Stomach smooth muscle (tissue), 2 donors: ENCODE measurements at regions not wholly inside any gene's neighbourhood (a gene's known extent, or its start where the extent isn't known, plus 50 kb on each side); places are given as distances from the start of the nearest gene placed in this dataset.

Experiments
- H3K27ac ChIP-seq: one replicate; pipeline ENCODE4 v1.7.0; 2013; ENCODE audit warnings: mild to moderate bottlenecking, low read length, inconsistent platforms
- H3K27me3 ChIP-seq, 2 donors: one replicate each; pipeline ENCODE4 v1.7.0; 2013; ENCODE audit warnings: low read length in 2 of 2; ENCODE audit not compliant: insufficient read depth in 2 of 2, control insufficient read depth in 1 of 2
- H3K36me3 ChIP-seq, 2 donors: one replicate each; pipeline ENCODE4 v1.7.0; 2013; ENCODE audit warnings: low read length in 2 of 2; ENCODE audit not compliant: control insufficient read depth in 2 of 2, insufficient read depth in 2 of 2
- H3K4me1 ChIP-seq: one replicate; pipeline ENCODE4 v1.7.0; 2013; ENCODE audit warnings: low read length; ENCODE audit not compliant: control insufficient read depth, insufficient read depth
- H3K4me3 ChIP-seq, 2 donors: one replicate each; pipeline ENCODE4 v1.7.0; 2013; ENCODE audit warnings: low read length in 2 of 2
- H3K9ac ChIP-seq, 2 donors: one replicate each; pipeline ENCODE4 v1.7.0; 2013; ENCODE audit warnings: low read length in 2 of 2, mild to moderate bottlenecking in 1 of 2
- H3K9me3 ChIP-seq, 2 donors: one replicate each; pipeline ENCODE4 v1.7.0; 2013; ENCODE audit warnings: low read length in 2 of 2; ENCODE audit not compliant: control insufficient read depth in 2 of 2
- donor health status: healthy.
- donor health status: Pancreatic carcinoma.

DNA sequence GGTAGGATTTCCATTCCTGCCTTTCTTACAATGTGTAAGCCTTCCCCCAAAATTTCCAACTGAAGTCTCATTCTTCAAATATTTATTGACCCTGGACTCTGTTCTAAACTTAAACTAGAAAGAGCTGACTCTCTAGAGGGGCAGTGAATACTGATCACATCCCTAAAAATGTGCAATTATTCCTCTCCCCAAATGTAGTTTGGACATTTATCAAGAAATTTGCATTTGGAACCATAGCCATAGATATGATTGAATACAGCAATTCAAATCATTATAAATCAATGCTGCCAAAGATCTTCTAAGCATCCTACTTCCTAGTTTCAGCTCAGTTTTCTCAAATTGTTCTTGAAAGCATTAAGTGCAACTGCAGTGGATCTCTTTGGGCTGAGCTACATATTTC lies 525.7 kb downstream of the RAB28 start:
- H3K36me3 ChIP-seq, result no peaks in the 10 kb centered on the region
- H3K27ac ChIP-seq, result no peak overlapping the region
- no peaks in the 10 kb centered on the region for H3K9me3 ChIP-seq
- no peak overlapping the region for H3K9ac ChIP-seq
- no peaks in the 10 kb centered on the region for H3K4me1 ChIP-seq
- no peak overlapping the region for H3K4me3 ChIP-seq
- H3K27me3 ChIP-seq, result no peaks in the 10 kb centered on the region

DNA sequence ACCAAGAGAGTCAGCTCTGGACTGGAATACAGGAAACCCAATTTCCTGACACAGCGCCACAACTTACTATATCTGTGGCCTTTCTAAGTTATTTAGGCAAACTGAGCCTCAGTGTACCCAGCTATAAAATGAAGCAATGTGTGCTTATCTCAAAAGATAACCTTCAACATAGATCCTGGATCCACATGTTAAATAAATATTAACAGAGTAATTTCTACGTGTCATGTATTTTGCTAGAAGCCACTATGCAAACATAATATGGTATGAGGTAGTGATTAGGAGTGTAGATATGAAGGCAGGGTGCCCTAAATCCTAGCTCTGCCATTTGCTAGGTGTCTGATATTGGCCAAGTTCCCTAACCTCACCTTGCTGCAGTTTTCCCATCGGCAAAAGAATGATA lies 527.0 kb downstream of the RAB28 start:
- Histone ChIP-seq H3K4me1 (no peaks in the 10 kb centered on the region), H3K9ac (no peak overlapping the region), H3K4me3 (no peak overlapping the region), H3K9me3 (no peaks in the 10 kb centered on the region), H3K27ac (no peak overlapping the region), H3K36me3 (no peaks in the 10 kb centered on the region), H3K27me3 (no peaks in the 10 kb centered on the region)

DNA sequence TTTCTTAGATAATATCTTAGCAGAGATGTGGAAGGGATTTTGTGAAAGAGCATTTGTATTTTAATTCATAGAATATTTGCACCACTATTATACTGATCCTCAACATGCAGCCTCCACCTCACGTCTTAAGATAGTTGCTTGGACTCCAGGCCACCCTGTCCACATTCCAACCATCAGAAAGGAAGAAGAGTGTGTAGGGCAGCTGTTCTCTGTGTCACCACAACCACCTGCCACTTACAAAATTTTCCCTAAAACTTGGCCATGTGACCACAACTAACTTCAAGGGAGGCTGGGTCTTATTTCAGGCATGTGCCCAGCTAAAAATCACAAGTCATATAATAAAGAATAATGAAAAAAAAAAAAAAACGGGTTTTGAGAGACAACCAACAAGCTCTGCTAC lies 528.1 kb downstream of the RAB28 start:
- Histone ChIP-seq H3K9ac (no peak overlapping the region), H3K36me3 (no peaks in the 10 kb centered on the region), H3K27ac (no peak overlapping the region), H3K9me3 (no peaks in the 10 kb centered on the region), H3K4me1 (no peaks in the 10 kb centered on the region), H3K4me3 (no peak overlapping the region), H3K27me3 (no peaks in the 10 kb centered on the region)

DNA sequence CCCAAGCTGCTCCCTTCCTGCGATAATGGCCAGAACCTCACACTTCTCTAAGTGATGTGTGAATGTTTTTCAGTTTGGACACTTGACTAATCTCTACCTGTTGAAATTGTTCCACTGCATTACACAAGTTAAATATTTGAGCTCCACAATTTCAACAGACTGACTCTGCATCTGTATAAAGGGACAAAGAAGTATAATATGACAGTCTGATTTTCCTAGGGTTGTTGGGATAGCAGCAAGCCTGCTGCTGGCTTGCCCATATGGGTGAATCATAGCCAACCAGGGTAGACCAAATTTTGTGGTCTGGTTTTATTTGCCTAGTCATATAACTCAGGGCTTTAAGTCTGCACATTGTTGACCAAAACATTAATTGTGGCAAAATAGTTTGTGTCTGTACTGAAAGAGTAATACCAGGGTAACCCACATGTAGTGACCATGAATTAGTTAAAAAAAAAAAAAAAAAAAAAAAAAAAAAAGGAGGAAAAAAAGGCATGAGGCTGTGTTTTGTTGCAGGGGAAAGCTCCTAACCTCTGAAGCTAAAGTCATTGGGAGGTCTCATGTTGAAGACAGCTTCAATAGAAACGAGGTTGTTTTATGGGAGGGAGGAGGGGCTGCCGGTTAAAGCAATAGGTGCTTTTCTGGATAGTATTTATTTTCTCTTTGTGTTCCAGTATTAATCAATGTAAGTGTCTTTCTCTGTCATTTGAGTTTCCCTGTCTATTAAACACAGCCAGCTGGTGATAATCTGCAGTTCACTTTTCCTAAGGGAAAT lies 534.2 kb downstream of the RAB28 start:
- no peak overlapping the region for H3K4me3 ChIP-seq
- no peak overlapping the region for H3K9ac ChIP-seq
- no peaks in the 10 kb centered on the region for H3K36me3 ChIP-seq
- no peak overlapping the region for H3K27ac ChIP-seq
- no peaks in the 10 kb centered on the region for H3K27me3 ChIP-seq
- no peaks in the 10 kb centered on the region for H3K9me3 ChIP-seq
- H3K4me1 ChIP-seq, result no peaks in the 10 kb centered on the region

DNA sequence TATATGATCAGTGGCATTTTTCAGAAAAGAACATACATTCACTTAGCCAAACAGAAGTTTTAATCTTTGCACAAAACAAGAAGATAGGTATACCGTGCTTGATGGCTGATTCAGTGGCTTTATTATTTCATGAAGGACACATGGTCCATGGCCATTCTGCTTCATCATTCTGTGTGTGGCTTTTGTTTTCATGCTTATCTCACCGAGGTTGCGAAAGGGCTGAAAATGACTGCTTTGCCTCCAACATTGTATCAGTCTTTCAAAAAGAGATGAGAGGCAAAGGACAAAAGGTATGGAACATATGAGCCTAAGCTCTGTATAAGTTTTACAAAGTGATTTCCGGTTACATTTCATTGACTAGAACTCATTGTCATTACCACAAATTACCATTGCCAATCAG lies 541.1 kb downstream of the RAB28 start:
- Histone ChIP-seq H3K27ac (no peak overlapping the region), H3K27me3 (no peaks in the 10 kb centered on the region), H3K4me1 (no peaks in the 10 kb centered on the region), H3K4me3 (no peak overlapping the region), H3K9ac (no peak overlapping the region), H3K36me3 (no peaks in the 10 kb centered on the region), H3K9me3 (no peaks in the 10 kb centered on the region)

DNA sequence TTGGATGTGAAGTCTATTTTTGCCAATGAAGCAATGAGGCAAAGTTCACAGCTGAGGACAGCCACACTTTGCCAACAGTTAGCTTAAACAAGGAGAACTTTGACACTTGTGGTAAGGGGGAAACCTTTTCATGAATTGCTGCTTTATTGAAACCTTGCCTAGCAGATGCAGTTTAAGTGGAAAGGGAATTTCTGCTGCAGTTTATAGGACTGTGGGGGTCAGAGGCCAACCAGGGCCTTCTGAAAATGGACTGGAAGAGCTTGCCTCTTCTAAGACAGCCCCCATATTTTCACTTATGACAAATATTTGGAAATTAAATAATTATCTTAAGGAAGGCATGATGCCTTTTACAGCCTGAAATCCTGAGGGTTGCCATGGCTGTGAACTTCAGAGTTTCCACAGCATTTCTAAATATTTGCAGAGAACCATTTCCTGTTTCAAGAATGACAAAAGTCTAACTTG lies 550.3 kb downstream of the RAB28 start:
- Histone ChIP-seq H3K36me3 (no peaks in the 10 kb centered on the region), H3K4me3 (no peak overlapping the region), H3K4me1 (no peaks in the 10 kb centered on the region), H3K9me3 (no peaks in the 10 kb centered on the region), H3K27me3 (no peaks in the 10 kb centered on the region), H3K27ac (no peak overlapping the region), H3K9ac (no peak overlapping the region)

DNA sequence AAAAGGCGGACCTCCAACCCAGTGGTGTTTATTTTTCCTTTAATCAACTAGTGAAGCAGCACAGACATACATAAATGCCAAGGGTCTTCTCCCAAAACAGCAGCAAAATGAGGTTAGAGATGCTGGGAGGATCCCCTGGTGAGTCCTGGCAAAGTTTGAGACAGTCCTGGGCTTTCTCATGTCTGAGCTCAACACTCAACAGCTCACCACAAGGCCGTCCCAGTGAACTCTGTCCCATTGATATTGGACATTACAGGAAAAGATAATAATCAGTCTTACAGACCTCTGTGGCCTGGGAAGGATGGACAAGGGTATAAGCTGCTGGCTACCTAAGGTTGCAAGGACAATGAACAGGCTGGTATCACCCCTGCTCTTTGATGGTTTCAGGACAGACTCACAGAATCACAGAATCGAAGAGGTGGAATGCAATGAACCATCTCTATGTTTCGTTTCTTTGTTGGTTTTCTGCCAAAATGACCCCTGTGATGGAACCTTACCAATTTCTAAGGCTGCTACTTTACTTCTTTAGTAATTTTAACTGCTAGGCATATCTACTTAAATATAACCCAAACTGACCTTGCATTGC lies 551.8 kb downstream of the RAB28 start:
- Histone ChIP-seq H3K27ac (no peak overlapping the region), H3K9ac (no peak overlapping the region)

DNA sequence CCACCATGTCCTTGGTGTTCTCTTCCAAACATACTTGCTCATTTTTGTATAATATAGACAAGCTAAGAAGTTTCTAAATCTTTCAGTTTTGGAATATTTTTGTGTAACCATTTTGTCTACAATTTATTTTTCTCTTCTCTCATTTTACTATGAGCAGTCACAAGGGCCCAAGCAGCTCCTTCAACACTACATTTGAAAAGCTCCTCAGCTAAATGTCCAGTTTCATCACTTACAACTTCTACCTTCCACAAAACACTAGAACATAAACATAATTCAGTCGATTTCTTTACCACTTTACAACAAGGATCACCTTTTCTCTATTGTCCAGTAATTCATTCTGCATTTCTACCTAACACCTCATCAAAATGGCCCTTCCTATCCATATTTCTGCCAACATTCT lies 554.4 kb downstream of the RAB28 start:
- Histone ChIP-seq H3K9ac (no peak overlapping the region), H3K36me3 (no peaks in the 10 kb centered on the region), H3K4me1 (no peaks in the 10 kb centered on the region), H3K4me3 (no peak overlapping the region), H3K27ac (no peak overlapping the region), H3K9me3 (no peaks in the 10 kb centered on the region), H3K27me3 (no peaks in the 10 kb centered on the region)

More for the DNA sequence above, 551.8 kb downstream of the RAB28 start:
- Histone ChIP-seq H3K4me3 (no peak overlapping the region), H3K4me1 (no peaks in the 10 kb centered on the region), H3K9me3 (no peaks in the 10 kb centered on the region), H3K27me3 (no peaks in the 10 kb centered on the region), H3K36me3 (no peaks in the 10 kb centered on the region)

DNA sequence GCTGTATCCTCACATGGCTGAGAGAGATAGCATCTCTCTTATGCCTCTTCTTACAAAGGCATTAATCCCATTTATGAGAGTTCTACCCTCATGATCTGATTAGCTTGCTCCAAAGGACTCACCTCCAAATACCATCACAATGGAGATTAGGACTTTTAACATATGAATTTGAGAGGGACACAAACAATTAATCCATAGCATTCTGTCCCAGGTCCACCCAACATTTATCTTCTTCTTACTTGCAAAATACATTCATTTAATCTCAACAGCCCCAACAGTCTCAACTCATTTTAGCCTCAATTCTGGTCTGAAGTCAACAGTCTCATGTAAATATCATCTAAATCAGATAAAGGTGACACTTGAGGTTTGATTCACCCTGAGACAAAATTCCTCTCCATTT lies 555.4 kb downstream of the RAB28 start:
- no peak overlapping the region for H3K27ac ChIP-seq
- H3K36me3 ChIP-seq, result no peaks in the 10 kb centered on the region
- H3K4me3 ChIP-seq, result no peak overlapping the region
- H3K9me3 ChIP-seq, result no peaks in the 10 kb centered on the region
- no peaks in the 10 kb centered on the region for H3K27me3 ChIP-seq
- no peaks in the 10 kb centered on the region for H3K4me1 ChIP-seq
- no peak overlapping the region for H3K9ac ChIP-seq

DNA sequence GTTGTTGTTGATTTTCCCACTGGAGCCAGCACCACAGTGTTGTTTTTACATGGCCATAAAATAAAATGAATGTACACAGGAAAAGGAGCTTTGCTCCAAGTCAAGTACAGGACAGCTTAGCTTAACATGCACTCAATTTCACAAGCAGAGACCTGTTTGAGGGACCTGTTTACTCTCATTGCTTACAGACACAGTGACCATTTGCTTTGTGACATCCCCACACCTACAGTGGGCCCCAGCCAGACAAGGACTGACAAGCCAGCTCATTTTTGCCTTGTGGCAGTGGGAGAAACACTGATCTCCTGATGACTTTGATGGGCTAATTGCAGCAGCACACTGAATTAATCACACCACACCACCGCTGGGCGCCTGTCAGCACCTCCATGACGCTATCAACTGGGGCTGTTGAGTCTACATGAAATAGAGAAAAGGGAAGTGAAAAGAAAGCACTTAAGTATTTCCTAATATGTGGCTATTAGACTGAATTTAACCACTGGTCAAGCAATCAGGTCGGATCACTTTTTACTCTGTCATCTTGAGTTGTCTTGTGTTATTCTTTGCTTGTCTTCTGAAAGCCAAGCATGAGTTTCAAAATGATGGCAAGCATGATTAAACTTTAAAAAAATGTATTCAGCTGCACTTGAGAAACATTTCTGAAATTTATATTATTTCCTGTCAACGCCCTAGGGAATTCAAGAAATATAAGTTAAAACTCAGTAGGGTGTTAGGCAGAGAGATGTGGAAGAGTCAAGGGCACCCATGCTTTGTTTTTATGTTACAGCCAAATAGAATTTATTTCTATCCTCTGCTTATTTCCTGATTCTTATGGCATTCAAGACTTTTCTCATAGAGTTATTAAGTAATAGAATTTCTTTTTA lies 557.7 kb downstream of the RAB28 start:
- no peaks in the 10 kb centered on the region for H3K27me3 ChIP-seq
- H3K9me3 ChIP-seq, result no peaks in the 10 kb centered on the region
- no peaks in the 10 kb centered on the region for H3K4me1 ChIP-seq
- no peaks in the 10 kb centered on the region for H3K36me3 ChIP-seq
- no peak overlapping the region for H3K9ac ChIP-seq
- no peak overlapping the region for H3K4me3 ChIP-seq
- no peak overlapping the region for H3K27ac ChIP-seq
